Spleen (tissue), 7 donors: ENCODE measurements at regions not wholly inside any gene's neighbourhood (a gene's known extent, or its start where the extent isn't known, plus 50 kb on each side); places are given as distances from the start of the nearest gene placed in this dataset.

ENCODE experiments used
- CTCF ChIP-seq, 11 experiments: fragments of 200-600 bp in 7 of 11; fragments of 450-650 bp in 4 of 11; sonication (generic) in 4 of 11; IDR thresholded peaks in 8 of 11; conservative IDR thresholded peaks in 3 of 11; 1 replicate in 7 of 11; 2 replicates in 4 of 11; pipeline versions ENCODE4 v1.4.0 to v1.8.0; 2016 to 2021; ENCODE audit warnings: antibody characterized with exemption in 11 of 11, inconsistent platforms in 4 of 11, mild to moderate bottlenecking in 1 of 11
- POLR2A ChIP-seq, 3 donors: fragments of 450-650 bp; IDR thresholded peaks; one replicate each; pipeline ENCODE4 v1.5.1; 2017; ENCODE audit warnings: antibody characterized with exemption in 3 of 3, mild to moderate bottlenecking in 1 of 3
- donor health status: DM: no; HTN: no; CAD: no; lungs with moderate emphysema.
- donor health status: DM: no; HTN: no; CAD: no.
- donor health status: DM: no; HTN: no; CAD: no.

DNA sequence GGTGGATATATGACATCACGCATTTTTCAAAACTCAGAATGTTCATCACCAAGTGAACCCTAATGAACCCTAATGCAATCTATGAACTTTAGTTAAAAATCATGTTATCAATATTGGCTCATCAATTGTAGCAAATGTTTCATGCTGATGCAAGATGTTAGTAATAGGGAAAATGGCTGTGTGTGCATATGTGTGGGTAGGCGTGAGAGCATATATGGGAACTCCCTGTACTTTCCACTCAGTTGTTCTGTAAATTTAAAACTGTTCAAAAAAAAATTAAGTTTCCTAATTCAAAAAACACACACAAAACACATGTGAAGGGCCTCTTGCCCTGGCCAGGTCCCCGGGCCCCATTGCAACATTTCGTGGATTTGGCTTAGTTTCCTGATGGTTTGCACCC is 89.7 kb upstream of the PROK2 start:
- TF ChIP-seq CTCF (IDR thresholded peaks at IDR 0.05 in 8 of 11, conservative IDR thresholded peaks at IDR 0.05 in 3 of 11): no peak
- TF ChIP-seq POLR2A (IDR thresholded peaks at IDR 0.05): no peak
